Gastroesophageal sphincter (tissue), 4 donors: ENCODE measurements at regions not wholly inside any gene's neighbourhood (a gene's known extent, or its start where the extent isn't known, plus 50 kb on each side); places are given as distances from the start of the nearest gene placed in this dataset.

Experiments used
- ATAC-seq: fragments of 150-250 bp; one replicate; pipeline ENCODE4 v1.9.1; 2016; ENCODE audit warnings: mild to moderate bottlenecking, moderate library complexity
- H3K27ac ChIP-seq, 4 donors: fragments of 200-600 bp; sonication (generic) in 3 of 4; 1 replicate in 3 of 4; 2 replicates in 1 of 4; pipeline ENCODE4 v1.5.1; 2016 to 2019
- H3K27me3 ChIP-seq: fragments of 200-600 bp; sonication (generic); one replicate; pipeline ENCODE4 v1.5.1; 2019
- H3K36me3 ChIP-seq, 2 donors: fragments of 200-600 bp; sonication (generic); one replicate each; pipeline ENCODE4 v1.5.1; 2019; ENCODE audit warnings: control low read depth in 1 of 2
- H3K4me1 ChIP-seq, 3 donors: fragments of 200-600 bp; sonication (generic); 1 replicate in 2 of 3; 2 replicates in 1 of 3; pipeline ENCODE4 v1.5.1; 2016 to 2019; ENCODE audit warnings: control low read depth in 2 of 3
- H3K4me3 ChIP-seq, 2 donors: fragments of 200-600 bp; sonication (generic); one replicate each; pipeline ENCODE4 v1.5.1; 2019; ENCODE audit warnings: mild to moderate bottlenecking in 1 of 2, moderate library complexity in 1 of 2
- H3K9me3 ChIP-seq, 3 donors: fragments of 200-600 bp; sonication (generic); one replicate each; pipeline ENCODE4 v1.5.1; 2017 to 2019; ENCODE audit warnings: control low read depth in 2 of 3
- CTCF ChIP-seq, 4 experiments: fragments of 200-600 bp in 2 of 4; fragments of 450-650 bp in 2 of 4; sonication (generic) in 1 of 4; IDR thresholded peaks; one replicate each; pipeline ENCODE4 v1.5.1; 2017 to 2019; ENCODE audit warnings: antibody characterized with exemption in 4 of 4, mild to moderate bottlenecking in 2 of 4, moderate library complexity in 2 of 4
- EP300 ChIP-seq: sonication (generic); formaldehyde crosslinking; IDR thresholded peaks from one replicate; pipeline ENCODE4 v1.6.1; 2017; ENCODE audit warnings: antibody characterized with exemption, mild to moderate bottlenecking
- POLR2A ChIP-seq, 2 donors: fragments of 450-650 bp; IDR thresholded peaks; one replicate each; pipeline ENCODE4 v1.6.1; 2017; ENCODE audit warnings: antibody characterized with exemption in 2 of 2, mild to moderate bottlenecking in 2 of 2, moderate library complexity in 1 of 2
- POLR2AphosphoS5 ChIP-seq: sonication (generic); formaldehyde crosslinking; IDR thresholded peaks from one replicate; pipeline ENCODE4 v1.6.1; 2017; ENCODE audit warnings: antibody characterized with exemption
- WGBS, 2 donors: methylation state at CpG; one replicate each; pipeline ENCODE4 v1.1.5; 2018; ENCODE audit warnings: low coverage in 1 of 2; 5-methylcytosine and 5-hydroxymethylcytosine counted together

GRCh38 chr5:107320846-107321245 lies 349.9 kb downstream of the EFNA5 start:
- Histone ChIP-seq H3K36me3 (no peaks in the 10 kb centered on the region), H3K4me1 (no peaks in the 10 kb centered on the region), H3K27ac (no peak overlapping the region), H3K4me3 (no peak overlapping the region), H3K27me3 (no peaks in the 10 kb centered on the region), H3K9me3 (no peaks in the 10 kb centered on the region)
- no peak for TF ChIP-seq CTCF (IDR thresholded peaks at IDR 0.05)
- no peak for TF ChIP-seq POLR2A (IDR thresholded peaks at IDR 0.05)
- TF ChIP-seq EP300 = no peak
- no peak for TF ChIP-seq POLR2AphosphoS5
- WGBS, 2 donors = 43 to 75% methylated on average over 1 to 2 of the region's 2 CpGs
- no peak for ATAC-seq

- no peaks in the 10 kb centered on the region for H3K27me3 ChIP-seq
- 86 to 88% methylated on average over 2 of the region's 2 CpGs for WGBS, 2 donors
- H3K4me1 ChIP-seq = no peaks in the 10 kb centered on the region
- H3K4me3 ChIP-seq = no peak overlapping the region
- H3K27ac ChIP-seq = no peak overlapping the region
- no peak for TF ChIP-seq POLR2A (IDR thresholded peaks at IDR 0.05)
- no peak for TF ChIP-seq EP300
- TF ChIP-seq POLR2AphosphoS5 = no peak
- TF ChIP-seq CTCF (IDR thresholded peaks at IDR 0.05) = no peak
- H3K36me3 ChIP-seq = no peaks in the 10 kb centered on the region
- ATAC-seq = no peak
- H3K9me3 ChIP-seq = no peaks in the 10 kb centered on the region
These were observed 350.4 kb downstream of the EFNA5 start for GRCh38 chr5:107320376-107320775.

GRCh38 chr5:107319901-107320300 lies 350.8 kb downstream of the EFNA5 start:
- no peaks in the 10 kb centered on the region for H3K4me1 ChIP-seq
- no peaks in the 10 kb centered on the region for H3K27me3 ChIP-seq
- no peak for TF ChIP-seq CTCF (IDR thresholded peaks at IDR 0.05)
- TF ChIP-seq POLR2A (IDR thresholded peaks at IDR 0.05) = no peak
- TF ChIP-seq POLR2AphosphoS5 = no peak
- no peak for TF ChIP-seq EP300
- no peak for ATAC-seq
- no peaks in the 10 kb centered on the region for H3K9me3 ChIP-seq
- 54 to 90% methylated on average over 1 of the region's 1 CpG for WGBS, 2 donors
- H3K27ac ChIP-seq = no peak overlapping the region
- H3K4me3 ChIP-seq = no peak overlapping the region
- no peaks in the 10 kb centered on the region for H3K36me3 ChIP-seq

- ATAC-seq = no peak
- Histone ChIP-seq H3K4me3 (no peak overlapping the region), H3K36me3 (no peaks in the 10 kb centered on the region), H3K4me1 (no peaks in the 10 kb centered on the region), H3K9me3 (no peaks in the 10 kb centered on the region), H3K27me3 (no peaks in the 10 kb centered on the region), H3K27ac (no peak overlapping the region)
- TF ChIP-seq POLR2A (IDR thresholded peaks at IDR 0.05) = no peak
- TF ChIP-seq POLR2AphosphoS5 = no peak
- TF ChIP-seq EP300 = no peak
- TF ChIP-seq CTCF (IDR thresholded peaks at IDR 0.05) = no peak
- 81 to 91% methylated on average over 3 of the region's 3 CpGs for WGBS, 2 donors
These were observed 356.4 kb downstream of the EFNA5 start for GRCh38 chr5:107314330-107314729.

GRCh38 chr5:107313921-107314320 lies 356.8 kb downstream of the EFNA5 start:
- TF ChIP-seq POLR2A (IDR thresholded peaks at IDR 0.05) = no peak
- no peak for TF ChIP-seq POLR2AphosphoS5
- no peak for TF ChIP-seq CTCF (IDR thresholded peaks at IDR 0.05)
- no peak for TF ChIP-seq EP300
- H3K27me3 ChIP-seq = no peaks in the 10 kb centered on the region
- no peak overlapping the region for H3K4me3 ChIP-seq
- H3K27ac ChIP-seq = no peak overlapping the region
- no peaks in the 10 kb centered on the region for H3K36me3 ChIP-seq
- 100% methylated on average over 1 of the region's 3 CpGs; no CpG with 5 or more reads in 1 of the 2 donors for WGBS, 2 donors
- H3K9me3 ChIP-seq = no peaks in the 10 kb centered on the region
- H3K4me1 ChIP-seq = no peaks in the 10 kb centered on the region
- ATAC-seq = no peak
